HuH-7 (cell line): ENCODE measurements at regions not wholly inside any gene's neighbourhood (a gene's known extent, or its start where the extent isn't known, plus 50 kb on each side); places are given as distances from the start of the nearest gene placed in this dataset.

ENCODE experiments used
- DNase-seq: peaks from one replicate; pipeline ENCODE4 v3.0.0; 2011; ENCODE audit warnings: low spot score

GRCh38 chr9:79936336-79936735 lies 364.6 kb downstream of the TLE4 start:
- DNase-seq = no peak

GRCh38 chr9:79929285-79929684 lies 357.5 kb downstream of the TLE4 start:
- DNase-seq = no peak

- DNase-seq = no peak
Observed at GRCh38 chr9:79928661-79929223, 357.0 kb downstream of the TLE4 start.

- no peak for DNase-seq
Observed at GRCh38 chr9:79925326-79925725, 353.6 kb downstream of the TLE4 start.

DNA sequence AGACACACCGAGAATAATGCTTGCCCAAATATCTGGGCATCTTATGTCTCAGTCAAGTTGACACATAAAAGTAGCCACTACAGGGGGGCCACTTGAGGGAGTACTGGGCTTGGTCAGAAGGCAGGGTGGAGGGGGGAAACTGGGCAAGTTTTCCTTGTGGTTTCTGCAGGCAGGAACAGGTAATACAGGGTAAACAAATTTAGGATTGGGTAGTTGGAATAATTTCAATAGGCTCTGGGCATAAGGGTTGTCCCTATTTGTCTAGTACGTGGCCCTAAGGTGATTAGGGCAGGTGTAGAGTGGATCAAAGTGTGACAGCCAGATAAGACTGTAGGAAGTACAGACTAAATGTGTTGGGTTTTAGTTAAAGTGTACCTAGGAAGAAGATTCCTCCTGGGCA lies 353.1 kb downstream of the TLE4 start:
- DNase-seq = no peak

- DNase-seq = no peak
Observed at GRCh38 chr9:79917421-79917820, 345.7 kb downstream of the TLE4 start.

DNA sequence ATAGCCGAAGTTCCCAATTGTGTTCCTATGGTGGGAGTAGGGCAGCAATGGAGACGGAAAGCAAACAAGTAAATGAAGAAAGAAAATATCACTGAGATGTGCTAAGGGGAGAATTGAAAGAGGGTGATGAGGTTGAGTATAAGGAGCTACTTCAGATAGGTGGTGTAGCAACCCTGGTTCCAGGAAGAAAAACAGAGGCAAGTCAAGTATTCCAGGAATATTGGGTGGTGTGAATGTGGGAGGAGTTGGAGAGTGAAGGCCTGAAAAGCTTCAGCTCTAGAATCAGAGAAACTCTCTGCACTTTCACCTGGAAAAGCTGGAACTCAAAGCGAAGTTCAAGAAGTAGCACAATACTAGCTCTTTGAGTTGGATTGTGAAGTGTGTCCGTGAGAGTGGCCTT lies 342.1 kb downstream of the TLE4 start:
- no peak for DNase-seq

DNA sequence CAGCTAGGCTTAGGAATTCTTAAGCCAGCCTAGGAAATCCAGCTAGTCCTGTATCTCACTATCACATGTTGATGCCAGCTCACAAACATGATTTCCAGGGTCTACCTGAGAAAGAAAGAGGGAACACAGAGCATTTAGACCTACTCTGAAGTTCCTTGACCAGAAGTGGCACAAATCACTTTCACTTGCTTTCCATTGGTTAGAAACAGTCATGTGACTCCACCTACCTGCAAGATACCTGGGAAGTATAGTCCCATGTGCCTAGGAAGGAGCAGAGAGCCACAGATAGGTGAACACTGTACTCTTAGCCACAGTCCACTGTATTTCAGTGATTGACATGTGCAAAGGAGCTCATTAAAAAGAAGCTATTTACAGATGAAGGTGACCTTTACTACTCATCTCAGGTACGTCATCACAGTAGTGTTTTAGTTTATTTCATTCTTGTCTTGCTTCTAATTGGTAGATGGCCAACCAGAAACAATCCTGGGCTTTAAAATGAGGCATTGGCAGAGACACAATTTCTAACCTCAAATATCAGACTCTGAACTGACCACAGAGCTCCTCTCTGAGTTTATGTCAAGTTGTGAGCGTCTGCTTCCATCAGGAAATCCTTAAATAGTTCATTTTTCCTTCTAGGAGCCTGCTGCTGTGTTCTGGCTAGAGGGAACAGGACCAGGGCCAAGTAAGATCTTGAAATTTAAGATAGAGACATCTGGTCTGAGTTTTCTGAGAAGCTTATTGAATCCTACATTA lies 340.7 kb downstream of the TLE4 start:
- DNase-seq = no peak

GRCh38 chr9:79911724-79912123 lies 340.0 kb downstream of the TLE4 start:
- DNase-seq = no peak

GRCh38 chr9:79902825-79903600 lies 331.2 kb downstream of the TLE4 start:
- no peak for DNase-seq

DNA sequence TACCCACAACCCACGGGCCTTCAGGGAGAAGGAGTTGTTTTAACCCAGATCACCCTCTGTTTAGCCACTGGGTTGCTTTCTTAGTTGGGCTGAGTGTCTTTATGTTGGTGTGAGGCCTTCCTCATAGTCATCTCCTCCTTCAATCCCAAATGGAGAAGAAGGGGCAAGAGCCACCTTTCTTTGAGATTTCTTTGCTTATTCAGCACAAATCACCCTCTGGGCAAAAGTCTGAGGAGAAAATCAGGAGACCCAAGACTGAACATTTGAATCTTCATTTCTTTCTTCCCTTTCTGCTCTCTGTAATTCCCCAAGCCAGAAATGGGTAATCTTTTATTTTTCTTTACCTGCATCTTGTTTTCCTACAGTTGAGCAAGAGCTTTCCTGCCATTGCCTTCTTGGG lies 329.0 kb downstream of the TLE4 start:
- DNase-seq = no peak

- no peak for DNase-seq
Observed at GRCh38 chr9:79896390-79896980, 324.7 kb downstream of the TLE4 start.

DNA sequence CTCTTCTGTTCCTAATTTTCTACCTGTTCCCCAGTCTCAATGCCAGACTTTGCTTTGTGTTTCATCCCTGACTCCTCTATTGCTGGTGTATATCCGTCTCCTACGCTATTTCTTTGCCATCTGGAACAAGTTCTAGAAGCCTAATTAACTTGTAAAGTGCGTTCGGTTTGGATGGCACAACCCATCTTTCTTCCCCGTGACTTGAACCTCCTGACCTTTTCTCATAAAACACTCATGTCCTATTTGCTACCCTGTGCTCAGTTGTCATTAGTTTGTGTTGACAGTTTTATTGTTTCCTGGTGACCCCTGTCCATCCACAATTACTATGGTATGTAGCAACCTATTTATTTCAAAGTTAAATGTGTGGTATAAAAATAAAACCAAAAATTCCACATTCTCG lies 323.5 kb downstream of the TLE4 start:
- no peak for DNase-seq

- DNase-seq = no peak
Observed at GRCh38 chr9:79889369-79889768, 317.6 kb downstream of the TLE4 start.

GRCh38 chr9:79885093-79885857 lies 313.5 kb downstream of the TLE4 start:
- no peak for DNase-seq

DNA sequence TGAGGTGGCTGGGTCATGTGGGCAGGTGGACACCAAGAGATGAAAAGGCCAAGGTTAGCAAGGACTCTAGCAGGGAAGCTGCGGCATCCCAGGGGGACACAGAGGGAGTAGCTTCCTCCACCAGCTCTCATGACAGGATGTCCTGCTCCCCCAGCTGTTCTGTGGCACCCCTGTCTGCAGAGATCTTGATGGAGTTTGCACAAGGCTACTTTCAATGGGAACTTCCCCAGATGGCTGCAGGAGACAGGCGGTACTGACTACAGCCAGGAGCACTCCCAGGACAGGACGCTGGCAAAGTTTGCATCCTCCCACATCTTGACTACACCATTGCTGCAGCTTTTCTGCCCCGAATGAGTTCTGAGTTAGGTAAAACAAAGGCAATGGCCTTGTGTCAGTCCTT lies 312.8 kb downstream of the TLE4 start:
- no peak for DNase-seq

GRCh38 chr9:79883073-79883645 lies 311.4 kb downstream of the TLE4 start:
- no peak for DNase-seq

DNA sequence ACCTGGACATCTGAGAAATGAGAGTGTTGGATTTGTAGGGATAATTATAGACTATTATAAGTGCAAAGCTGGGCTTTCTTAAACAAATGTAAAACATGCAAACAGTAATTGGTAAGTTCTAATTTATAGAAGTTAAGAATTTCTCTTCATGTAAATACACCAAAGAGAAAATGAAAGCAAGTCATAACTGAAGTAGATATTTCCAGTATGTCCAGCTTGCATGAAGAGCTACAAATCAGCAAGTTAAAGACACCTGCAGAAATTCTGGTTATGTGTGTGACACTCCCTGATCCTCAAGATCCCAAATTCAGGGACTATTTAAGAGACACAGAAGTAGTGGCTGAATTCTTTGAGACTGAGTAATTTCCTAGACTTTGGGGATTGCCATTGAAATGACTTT lies 308.9 kb downstream of the TLE4 start:
- no peak for DNase-seq

DNA sequence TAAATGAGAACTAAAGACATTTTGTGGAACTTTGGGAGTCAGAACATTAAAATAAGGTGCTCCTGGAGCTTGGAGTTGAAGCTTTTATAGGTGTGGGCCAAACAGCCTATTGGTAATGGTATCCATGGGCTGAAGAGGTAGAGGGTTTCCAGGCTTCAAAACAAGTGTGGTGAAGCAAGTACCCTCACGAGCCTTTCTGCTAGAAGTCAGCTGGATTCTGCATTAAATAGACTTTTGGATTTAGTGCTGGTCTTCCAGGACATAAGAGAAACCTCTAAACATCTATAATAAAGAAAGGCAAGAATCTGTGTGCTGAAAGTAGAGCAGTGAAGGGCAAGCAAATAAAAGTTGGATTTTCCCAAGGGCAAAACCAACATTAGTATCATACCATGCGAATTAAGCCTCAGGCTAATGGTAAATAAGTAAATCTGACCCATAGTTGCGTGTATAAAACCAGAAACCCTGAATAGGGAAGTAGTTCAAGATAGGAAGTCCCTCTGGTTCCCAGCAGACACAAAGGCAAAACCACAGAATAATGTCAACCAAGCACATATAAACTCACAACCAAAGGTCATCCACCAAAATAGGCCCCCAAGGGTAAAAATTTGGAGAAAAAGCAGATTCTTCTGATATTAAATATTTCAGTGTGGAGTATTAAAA lies 306.3 kb downstream of the TLE4 start:
- no peak for DNase-seq

DNA sequence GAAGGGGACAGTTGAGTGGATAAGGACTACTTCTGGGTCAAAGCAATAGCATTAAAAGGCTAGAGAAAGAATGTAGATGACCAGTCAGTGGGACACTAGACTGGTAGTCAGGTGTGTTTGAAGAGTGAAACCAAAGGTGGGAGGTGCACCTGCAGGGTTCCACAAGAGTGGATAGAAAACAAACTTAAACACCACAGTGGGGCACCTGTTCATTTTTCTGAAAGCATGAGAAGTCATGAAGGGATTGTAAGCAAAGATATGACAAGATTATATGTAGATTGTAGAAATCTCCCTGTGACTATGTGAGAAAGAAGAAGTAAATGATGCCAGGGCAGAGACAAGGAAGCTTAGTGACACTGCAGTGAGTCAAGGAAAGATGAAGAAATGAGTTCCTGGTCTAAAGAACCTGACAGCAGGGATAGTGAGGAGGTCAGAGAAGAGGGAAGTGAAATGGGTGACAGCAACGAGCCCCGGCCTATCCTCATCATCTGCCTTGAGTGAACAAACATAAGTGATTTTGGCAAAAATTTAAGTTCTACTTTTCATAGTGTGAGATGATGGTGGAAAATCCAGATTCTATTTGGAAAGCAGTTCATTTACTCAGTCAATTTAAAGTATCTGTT lies 296.9 kb downstream of the TLE4 start:
- no peak for DNase-seq
